ENCODE measurements at regions not wholly inside any gene's neighbourhood (a gene's known extent, or its start where the extent isn't known, plus 50 kb on each side); places are given as distances from the start of the nearest gene placed in this dataset.

- FAIRE-seq = no peak
- Histone ChIP-seq H3K36me3 (ENCODE audit: control insufficient read depth in 2 of 2, insufficient read depth in 2 of 2, low read length in 1 of 2) (no peaks in the 10 kb centered on the region), H3K9me3 (replicated peaks; ENCODE audit: control insufficient read depth, insufficient read depth, low read length) (no peaks in the 10 kb centered on the region), H3K4me2 (ENCODE audit: control insufficient read depth, insufficient read depth) (no peak overlapping the region), H3K4me1 (ENCODE audit: control insufficient read depth, insufficient read depth, low read length) (no peaks in the 10 kb centered on the region), H4K20me1 (ENCODE audit: control insufficient read depth, insufficient read depth) (no peaks in the 10 kb centered on the region), H3K9ac (ENCODE audit: control insufficient read depth, insufficient read depth, low read length) (no peak overlapping the region), H3K79me2 (ENCODE audit: control insufficient read depth, insufficient read depth, low read length) (no peaks in the 10 kb centered on the region), H3K27ac (ENCODE audit: control insufficient read depth, insufficient read depth) (no peak overlapping the region), H2AFZ (ENCODE audit: control insufficient read depth, low read depth, low read length) (no peak overlapping the region), H3K4me3 (no peak overlapping the region), H3K27me3 (replicated peaks in 1 of 2; ENCODE audit: control insufficient read depth in 2 of 2, insufficient read depth in 2 of 2, low read length in 1 of 2) (no peaks in the 10 kb centered on the region)
- ATAC-seq = no peak
- in situ Hi-C loops (cut with MboI) = no loop called here
- DNase-seq (ENCODE audit: low read depth, low spot score) = no peak
- ChIA-PET SMC1A (ENCODE audit: uncharacterized antibody, unreplicated experiment) (no interaction called here), RAD21 (ENCODE audit: unreplicated experiment) (no interaction called here), POLR2A (no interaction called here), CTCF (no interaction called here)
- BruUV-seq (replicated peaks) = no TSS peak
- intact Hi-C loops (cut with micrococcal nuclease; ENCODE audit: unreplicated experiment) = no loop called here
- TF ChIP-seq JUND (IDR thresholded peaks at IDR 0.05; ENCODE audit: low read depth, low read length) (no peak), ZNF384 (IDR thresholded peaks at IDR 0.05; ENCODE audit: borderline replicate concordance, low read depth, low read length) (no peak), MYC (IDR thresholded peaks at IDR 0.05; ENCODE audit: insufficient read depth, insufficient read length, insufficient replicate concordance, low read length, severe bottlenecking) (no peak), MAX (IDR thresholded peaks at IDR 0.05; ENCODE audit: low read depth, low read length) (no peak), ZZZ3 (IDR thresholded peaks at IDR 0.05; ENCODE audit: control insufficient read depth, insufficient read length, low read depth) (no peak), PRDM15 (CRISPR knock-in tag; IDR thresholded peaks at IDR 0.05) (no peak), NFYA (IDR thresholded peaks at IDR 0.05; ENCODE audit: borderline replicate concordance, low read depth, low read length) (no peak), TAF1 (IDR thresholded peaks at IDR 0.05; ENCODE audit: borderline replicate concordance, low read depth, low read length) (no peak), ZBTB40 (IDR thresholded peaks at IDR 0.05; ENCODE audit: borderline replicate concordance) (no peak), E2F8 (IDR thresholded peaks at IDR 0.05; ENCODE audit: low read depth, partially characterized antibody) (no peak), MTA3 (IDR thresholded peaks at IDR 0.05; ENCODE audit: borderline replicate concordance, low read length) (no peak), ESRRA (IDR thresholded peaks at IDR 0.05; ENCODE audit: low read length) (no peak)
Observed at GRCh38 chr16:60091071-60091470, 1357.0 kb upstream of the GOT2 start.
